SH-SY5Y (cell line): ENCODE measurements at regions not wholly inside any gene's neighbourhood (a gene's known extent, or its start where the extent isn't known, plus 50 kb on each side); places are given as distances from the start of the nearest gene placed in this dataset.

ENCODE experiments used
- GATA2 ChIP-seq: IDR thresholded peaks from 2 replicates; pipeline ENCODE4 v1.6.1; 2011; ENCODE audit warnings: mild to moderate bottlenecking, low read depth, low read length
- GATA3 ChIP-seq: IDR thresholded peaks from 2 replicates; pipeline ENCODE4 v1.6.1; 2011; ENCODE audit warnings: low read depth, mild to moderate bottlenecking, low read length, moderate library complexity

GRCh38 chr5:167052791-167053190 is 1238.7 kb upstream of the WWC1 start:
- TF ChIP-seq GATA2 = no peak
- no peak for TF ChIP-seq GATA3
